ENCODE measurements at regions not wholly inside any gene's neighbourhood (a gene's known extent, or its start where the extent isn't known, plus 50 kb on each side); places are given as distances from the start of the nearest gene placed in this dataset.

DNA sequence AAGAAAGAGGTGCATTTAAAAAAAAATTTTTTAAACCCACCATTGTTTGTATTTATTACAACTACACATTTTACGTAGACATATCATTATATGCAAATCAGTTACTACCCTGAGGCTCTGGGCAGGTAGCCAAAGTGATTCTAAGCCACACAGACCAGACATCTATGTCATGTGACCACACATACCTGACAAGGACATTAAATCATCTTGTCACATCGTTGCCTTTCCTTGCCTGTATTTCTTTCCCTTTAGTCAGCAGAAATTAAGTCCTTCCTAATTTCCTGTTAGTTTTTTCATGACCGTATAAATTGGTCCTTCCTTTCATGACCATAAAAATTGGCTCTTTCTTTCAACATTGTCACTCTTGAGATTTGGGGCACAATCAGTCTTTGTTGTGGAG, 134.2 kb upstream of the MARCHF11 start:
- Histone ChIP-seq H3K36me3 (ENCODE audit: insufficient read depth, low read length) (no peaks in the 10 kb centered on the region), H2AFZ (ENCODE audit: low read length) (no peak overlapping the region), H3K79me2 (ENCODE audit: insufficient read depth, low read length) (no peaks in the 10 kb centered on the region), H3K27me3 (ENCODE audit: insufficient read depth, low read length) (no peaks in the 10 kb centered on the region), H4K20me1 (ENCODE audit: insufficient read depth, low read length) (no peaks in the 10 kb centered on the region), H3K4me2 (ENCODE audit: low read length) (no peak overlapping the region), H3F3A (ENCODE audit: insufficient read depth, low read length) (no peaks in the 10 kb centered on the region), H3K9me3 (ENCODE audit: low read length) (no peaks in the 10 kb centered on the region), H3K4me1 (ENCODE audit: insufficient read depth, low read length, severe bottlenecking) (no peaks in the 10 kb centered on the region), H3K9me2 (ENCODE audit: low read depth, low read length) (no peaks in the 10 kb centered on the region), H3K9ac (ENCODE audit: low read length) (no peak overlapping the region), H3K4me3 (ENCODE audit: low read depth, low read length, poor library complexity, severe bottlenecking) (no peak overlapping the region), H3K27ac (ENCODE audit: low read depth, low read length, poor library complexity, severe bottlenecking) (no peak overlapping the region)
- TF ChIP-seq EZH2 (IDR thresholded peaks at IDR 0.05; ENCODE audit: borderline replicate concordance, low read length) = no peak
- TF ChIP-seq, protein P1, sequence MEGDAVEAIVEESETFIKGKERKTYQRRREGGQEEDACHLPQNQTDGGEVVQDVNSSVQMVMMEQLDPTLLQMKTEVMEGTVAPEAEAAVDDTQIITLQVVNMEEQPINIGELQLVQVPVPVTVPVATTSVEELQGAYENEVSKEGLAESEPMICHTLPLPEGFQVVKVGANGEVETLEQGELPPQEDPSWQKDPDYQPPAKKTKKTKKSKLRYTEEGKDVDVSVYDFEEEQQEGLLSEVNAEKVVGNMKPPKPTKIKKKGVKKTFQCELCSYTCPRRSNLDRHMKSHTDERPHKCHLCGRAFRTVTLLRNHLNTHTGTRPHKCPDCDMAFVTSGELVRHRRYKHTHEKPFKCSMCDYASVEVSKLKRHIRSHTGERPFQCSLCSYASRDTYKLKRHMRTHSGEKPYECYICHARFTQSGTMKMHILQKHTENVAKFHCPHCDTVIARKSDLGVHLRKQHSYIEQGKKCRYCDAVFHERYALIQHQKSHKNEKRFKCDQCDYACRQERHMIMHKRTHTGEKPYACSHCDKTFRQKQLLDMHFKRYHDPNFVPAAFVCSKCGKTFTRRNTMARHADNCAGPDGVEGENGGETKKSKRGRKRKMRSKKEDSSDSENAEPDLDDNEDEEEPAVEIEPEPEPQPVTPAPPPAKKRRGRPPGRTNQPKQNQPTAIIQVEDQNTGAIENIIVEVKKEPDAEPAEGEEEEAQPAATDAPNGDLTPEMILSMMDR (IDR thresholded peaks at IDR 0.05; ENCODE audit: low read length) = no peak

DNA sequence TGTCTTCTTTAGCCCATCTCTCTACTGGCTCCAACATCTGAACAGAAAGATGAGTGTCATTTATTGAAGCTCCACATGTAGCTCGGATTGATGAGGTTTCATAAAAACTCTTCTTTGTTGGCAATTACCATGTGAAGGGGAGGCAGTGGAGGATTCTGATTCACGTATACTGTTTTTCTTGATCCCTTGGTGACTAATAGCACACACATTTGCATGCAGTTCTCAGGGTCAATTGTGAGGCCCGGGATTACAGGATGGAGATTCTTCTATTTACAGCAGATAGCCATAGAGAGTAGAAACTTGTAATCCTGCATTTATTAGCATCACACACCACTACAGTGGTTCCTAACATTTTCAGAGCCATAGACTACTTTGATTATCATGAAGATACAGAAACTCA, 133.2 kb upstream of the MARCHF11 start:
- no peaks in the 10 kb centered on the region for H3K4me1 ChIP-seq (ENCODE audit: insufficient read depth, low read length, severe bottlenecking)

DNA sequence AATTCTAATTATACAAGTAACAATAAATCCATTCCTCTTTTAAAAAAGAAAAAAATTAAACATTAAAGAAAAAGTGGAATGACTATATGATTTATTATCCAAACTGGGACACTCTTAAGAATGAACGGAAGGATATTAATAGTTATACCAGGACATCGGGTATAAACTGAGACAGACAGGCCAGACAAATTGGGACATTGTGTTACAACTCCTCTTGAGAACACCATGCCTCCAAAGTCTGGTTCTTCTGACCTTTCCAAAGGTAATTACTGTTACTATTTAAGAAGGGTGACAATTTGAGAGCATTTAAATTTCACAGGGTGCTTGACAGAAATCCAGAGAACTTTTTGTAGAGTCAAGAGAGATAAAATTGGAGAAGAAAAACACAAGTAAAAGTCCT, 132.1 kb upstream of the MARCHF11 start:
- Histone ChIP-seq H3K9me2 (ENCODE audit: low read depth, low read length) (no peaks in the 10 kb centered on the region), H3K36me3 (ENCODE audit: insufficient read depth, low read length) (no peaks in the 10 kb centered on the region), H3K79me2 (ENCODE audit: insufficient read depth, low read length) (no peaks in the 10 kb centered on the region), H3K4me1 (ENCODE audit: insufficient read depth, low read length, severe bottlenecking) (no peaks in the 10 kb centered on the region), H4K20me1 (ENCODE audit: insufficient read depth, low read length) (no peaks in the 10 kb centered on the region), H2AFZ (ENCODE audit: low read length) (no peak overlapping the region), H3K4me2 (ENCODE audit: low read length) (no peak overlapping the region), H3F3A (ENCODE audit: insufficient read depth, low read length) (no peaks in the 10 kb centered on the region), H3K9me3 (ENCODE audit: low read length) (no peaks in the 10 kb centered on the region), H3K4me3 (ENCODE audit: low read depth, low read length, poor library complexity, severe bottlenecking) (no peak overlapping the region), H3K27me3 (ENCODE audit: insufficient read depth, low read length) (no peaks in the 10 kb centered on the region), H3K9ac (ENCODE audit: low read length) (no peak overlapping the region), H3K27ac (ENCODE audit: low read depth, low read length, poor library complexity, severe bottlenecking) (no peak overlapping the region)
- no peak for TF ChIP-seq EZH2 (IDR thresholded peaks at IDR 0.05; ENCODE audit: borderline replicate concordance, low read length)
- TF ChIP-seq, protein P1 (IDR thresholded peaks at IDR 0.05; ENCODE audit: low read length) = no peak

More for the DNA sequence above, 133.2 kb upstream of the MARCHF11 start:
- no peaks in the 10 kb centered on the region for H3K9me3 ChIP-seq (ENCODE audit: low read length)
- no peak overlapping the region for H3K4me3 ChIP-seq (ENCODE audit: low read depth, low read length, poor library complexity, severe bottlenecking)
- TF ChIP-seq EZH2 (IDR thresholded peaks at IDR 0.05; ENCODE audit: borderline replicate concordance, low read length) = no peak
- TF ChIP-seq, protein P1 (IDR thresholded peaks at IDR 0.05; ENCODE audit: low read length) = no peak
- no peak overlapping the region for H3K27ac ChIP-seq (ENCODE audit: low read depth, low read length, poor library complexity, severe bottlenecking)
- H3K36me3 ChIP-seq (ENCODE audit: insufficient read depth, low read length) = no peaks in the 10 kb centered on the region
- no peak overlapping the region for H3K4me2 ChIP-seq (ENCODE audit: low read length)
- H3K9me2 ChIP-seq (ENCODE audit: low read depth, low read length) = no peaks in the 10 kb centered on the region
- no peaks in the 10 kb centered on the region for H3F3A ChIP-seq (ENCODE audit: insufficient read depth, low read length)
- no peak overlapping the region for H2AFZ ChIP-seq (ENCODE audit: low read length)
- H3K27me3 ChIP-seq (ENCODE audit: insufficient read depth, low read length) = no peaks in the 10 kb centered on the region
- no peaks in the 10 kb centered on the region for H3K79me2 ChIP-seq (ENCODE audit: insufficient read depth, low read length)
- no peaks in the 10 kb centered on the region for H4K20me1 ChIP-seq (ENCODE audit: insufficient read depth, low read length)
- H3K9ac ChIP-seq (ENCODE audit: low read length) = no peak overlapping the region
